ENCODE measurements at regions not wholly inside any gene's neighbourhood (a gene's known extent, or its start where the extent isn't known, plus 50 kb on each side); places are given as distances from the start of the nearest gene placed in this dataset.

- no peak for DNase-seq
These were observed 196.4 kb upstream of the LDB2 start for GRCh38 chr4:17094876-17095210.

DNA sequence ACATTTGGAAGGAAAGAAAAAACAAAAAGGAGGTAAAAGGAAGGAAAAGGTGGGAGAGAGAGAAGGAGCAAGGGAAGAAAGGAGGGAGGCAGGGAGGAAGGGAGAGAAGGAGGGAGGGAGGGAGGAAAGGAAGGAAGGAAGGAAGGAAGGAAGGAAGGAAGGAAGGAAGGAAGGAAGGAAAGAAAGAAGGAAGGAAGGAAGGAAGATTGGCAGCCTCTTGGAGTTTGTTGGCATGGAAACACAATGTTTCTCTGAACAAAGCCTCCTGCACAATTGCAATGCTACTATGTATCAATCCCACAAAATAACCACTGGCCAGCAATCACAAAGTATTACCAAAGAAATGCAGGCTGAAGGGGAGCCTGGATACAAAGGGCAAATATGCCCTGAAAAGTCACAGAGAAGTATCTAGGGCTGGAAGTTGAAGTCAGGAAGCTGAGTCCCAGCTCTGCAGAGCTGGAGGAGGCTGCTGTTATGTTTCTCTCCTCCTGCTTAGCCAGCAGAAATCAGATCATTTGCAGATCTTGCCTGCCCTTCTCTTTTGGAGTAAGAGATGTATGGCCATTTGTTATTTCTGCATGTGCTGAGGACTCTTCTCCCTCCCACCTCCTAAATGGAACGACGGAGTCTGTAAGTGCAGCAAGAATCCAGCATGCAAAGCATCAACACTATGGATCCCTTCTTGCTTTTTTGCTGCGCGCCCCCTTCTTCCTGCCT lies 195.9 kb upstream of the LDB2 start:
- DNase-seq, result no peak

DNA sequence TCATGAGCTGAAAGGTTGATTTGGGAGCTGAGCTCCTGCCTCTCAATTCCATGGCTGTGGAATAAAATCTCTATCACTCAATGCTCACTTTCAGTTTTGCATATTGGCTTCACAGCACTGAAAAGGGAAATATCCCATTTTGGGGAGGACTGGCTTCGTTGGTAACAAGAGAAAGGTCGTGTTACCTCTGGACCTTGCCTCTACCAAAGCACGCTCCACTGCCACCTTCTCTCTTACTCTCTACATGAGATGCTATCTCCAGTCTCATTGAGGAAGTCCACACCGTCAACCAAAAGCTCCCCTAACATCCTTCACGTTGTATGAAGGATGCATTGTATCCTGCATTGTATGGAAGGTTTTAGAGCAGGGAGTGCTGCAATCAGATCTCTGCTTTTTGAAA lies 195.0 kb upstream of the LDB2 start:
- DNase-seq, result no peak

DNA sequence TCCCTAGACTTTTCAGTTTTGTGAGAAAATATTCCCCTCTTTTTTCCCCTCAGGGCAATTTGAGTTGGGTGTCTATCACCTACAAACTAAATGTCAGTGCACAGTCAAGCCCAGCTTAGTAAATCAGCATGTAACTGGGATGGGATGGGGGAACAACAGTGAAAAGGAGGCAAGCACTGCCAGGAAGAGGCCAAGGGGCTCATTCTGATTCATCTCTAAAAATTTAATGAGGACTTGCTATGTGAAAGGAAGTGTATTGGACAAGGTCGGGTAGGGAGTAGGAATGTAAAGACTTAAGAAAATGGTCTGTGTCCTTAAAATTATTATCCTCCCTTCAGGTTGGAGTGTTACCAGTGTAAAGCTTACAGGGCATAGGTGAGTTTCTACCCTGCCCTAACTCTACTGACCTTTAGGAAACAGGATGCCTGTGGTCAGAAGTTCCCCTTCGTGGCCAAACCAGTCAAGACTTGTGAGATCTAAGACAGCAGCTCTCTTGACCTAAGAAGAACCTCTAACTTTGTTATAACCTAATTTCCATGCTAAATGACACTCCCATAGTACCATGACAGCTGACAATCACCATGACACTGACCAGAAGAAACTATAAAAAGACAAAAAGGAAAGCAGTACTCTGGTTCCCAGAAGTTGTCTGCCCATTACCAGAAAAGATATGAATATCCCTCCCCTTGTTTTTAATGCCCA lies 194.4 kb upstream of the LDB2 start:
- no peak for DNase-seq

DNA sequence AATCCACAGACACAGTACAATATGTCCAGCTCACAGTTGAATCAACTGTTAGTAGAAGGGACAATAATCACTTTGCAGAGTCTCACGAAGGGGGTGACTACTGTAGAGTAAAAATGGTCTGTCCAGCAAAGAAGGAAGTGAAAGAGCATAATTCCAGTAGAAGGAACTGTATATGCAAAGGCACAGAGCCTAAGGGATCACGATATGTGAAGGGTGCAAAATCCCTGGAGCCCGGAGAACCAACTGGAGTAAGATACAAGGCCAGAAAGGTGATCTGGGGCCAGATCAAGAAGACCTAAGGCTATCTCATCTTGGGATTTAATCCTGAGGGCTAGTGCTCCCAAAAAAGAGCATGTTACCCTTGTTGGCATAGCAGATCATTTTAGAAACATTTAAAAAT lies 192.7 kb upstream of the LDB2 start:
- DNase-seq, result no peak

DNA sequence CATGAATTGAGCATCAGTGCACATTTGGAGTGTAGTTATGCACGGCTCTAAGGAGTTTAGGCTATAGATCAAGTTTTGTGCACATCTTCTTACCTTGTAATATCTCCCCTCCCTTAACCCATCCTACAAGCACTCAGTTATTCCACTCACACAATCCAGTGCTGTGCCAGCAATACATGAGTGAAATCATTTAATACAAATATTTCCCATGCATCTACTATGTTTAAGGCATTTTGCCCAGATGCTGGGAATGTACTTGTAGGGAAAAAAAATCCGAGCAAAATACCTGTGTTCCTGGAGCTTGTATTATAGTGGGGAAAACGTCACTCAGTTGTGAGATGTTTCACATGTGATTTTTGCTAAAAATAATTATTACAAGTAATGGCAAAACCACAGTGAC lies 191.6 kb upstream of the LDB2 start:
- no peak for DNase-seq

- DNase-seq, result no peak
These were observed 187.0 kb upstream of the LDB2 start for GRCh38 chr4:17085416-17085815.

- no peak for DNase-seq
These were observed 183.7 kb upstream of the LDB2 start for GRCh38 chr4:17082186-17082585.

- DNase-seq, result no peak
These were observed 182.7 kb upstream of the LDB2 start for GRCh38 chr4:17081179-17081578.

- no peak for DNase-seq
These were observed 178.7 kb upstream of the LDB2 start for GRCh38 chr4:17077105-17077504.

- DNase-seq, result no peak
These were observed 174.0 kb upstream of the LDB2 start for GRCh38 chr4:17072483-17072882.

GRCh38 chr4:17068891-17069290 lies 170.4 kb upstream of the LDB2 start:
- peak; percentile 46 for DNase-seq

GRCh38 chr4:17068392-17068791 lies 169.9 kb upstream of the LDB2 start:
- DNase-seq, result no peak

GRCh38 chr4:17066972-17067371 lies 168.5 kb upstream of the LDB2 start:
- DNase-seq, result peak; percentile 46

GRCh38 chr4:17066236-17066635 lies 167.8 kb upstream of the LDB2 start:
- no peak for DNase-seq

GRCh38 chr4:17065821-17066220 lies 167.4 kb upstream of the LDB2 start:
- DNase-seq, result no peak

DNA sequence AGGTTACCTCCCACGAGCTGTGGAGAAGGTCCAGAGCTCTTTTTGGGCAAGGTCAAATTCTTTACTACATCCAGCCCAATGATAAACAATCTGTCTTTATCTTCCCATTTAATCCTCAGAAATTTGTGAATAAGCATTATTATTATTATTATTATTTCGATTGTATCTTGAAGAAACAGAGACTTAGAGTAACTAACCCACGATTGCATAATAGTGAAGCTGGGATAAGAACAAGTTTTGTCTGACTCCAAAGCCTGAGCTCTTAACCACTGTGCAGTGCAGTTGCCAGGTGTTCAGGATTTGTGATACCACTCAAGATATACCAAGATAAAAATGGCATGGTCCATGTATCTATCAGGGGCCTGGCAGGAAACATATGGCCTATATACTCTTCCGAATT lies 166.5 kb upstream of the LDB2 start:
- DNase-seq, result no peak

DNA sequence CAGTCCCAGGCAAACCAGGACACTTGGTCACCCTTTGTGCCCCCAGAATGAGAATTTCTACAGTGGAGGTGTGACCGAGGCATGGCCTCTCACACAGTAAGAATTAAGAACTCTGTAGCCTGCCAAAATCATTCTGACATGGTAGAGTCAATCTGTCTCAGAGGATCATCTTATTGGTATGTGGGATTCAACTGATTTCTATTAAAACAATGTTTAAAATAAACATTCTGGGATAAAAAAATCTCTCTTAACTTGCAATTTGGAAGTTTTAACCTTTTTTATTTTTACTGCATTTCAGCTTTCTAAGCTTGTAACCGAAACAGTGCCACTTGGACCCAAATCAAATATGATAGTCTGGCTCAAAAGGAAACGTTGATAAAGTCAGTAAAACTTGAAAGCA lies 165.4 kb upstream of the LDB2 start:
- DNase-seq, result no peak

DNA sequence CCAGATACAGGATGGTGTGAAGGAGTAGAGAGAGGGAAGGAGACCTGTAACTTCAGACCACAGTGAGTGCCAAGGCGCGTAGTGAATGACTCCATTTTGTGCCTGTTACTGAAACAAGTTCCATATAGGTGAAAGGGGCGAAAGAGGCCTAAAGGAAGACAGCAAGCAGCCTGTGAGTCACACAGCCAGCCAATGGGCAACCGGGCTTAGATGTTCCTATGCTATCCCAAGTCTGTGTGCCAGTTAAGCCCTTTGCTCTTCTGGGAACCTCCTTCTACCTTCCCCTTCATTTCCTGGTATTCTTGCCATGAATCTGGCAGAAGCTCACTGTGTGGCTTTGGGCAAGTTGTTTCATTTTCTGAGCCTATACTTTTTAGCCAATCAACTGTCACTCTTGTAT lies 161.8 kb upstream of the LDB2 start:
- no peak for DNase-seq

- no peak for DNase-seq
These were observed 160.7 kb upstream of the LDB2 start for GRCh38 chr4:17058916-17059741.

DNA sequence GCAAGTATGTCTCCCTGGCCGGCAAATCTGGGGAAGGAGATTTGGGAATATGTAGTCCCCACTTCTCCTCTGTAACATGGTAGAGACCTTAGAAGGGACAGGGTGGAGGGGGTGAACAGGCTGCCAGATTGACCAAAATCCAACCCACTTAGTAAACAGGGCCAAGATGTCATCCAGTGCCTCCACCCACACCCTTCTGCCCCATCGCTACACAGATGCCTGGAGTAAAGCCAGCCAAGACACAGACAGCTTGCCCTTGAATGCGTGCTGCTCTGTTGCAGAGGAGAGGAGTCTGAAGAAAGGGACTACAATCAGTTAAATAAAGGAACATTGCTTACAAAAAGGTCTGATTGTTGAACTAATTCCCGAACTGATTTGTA lies 160.1 kb upstream of the LDB2 start:
- no peak for DNase-seq

DNA sequence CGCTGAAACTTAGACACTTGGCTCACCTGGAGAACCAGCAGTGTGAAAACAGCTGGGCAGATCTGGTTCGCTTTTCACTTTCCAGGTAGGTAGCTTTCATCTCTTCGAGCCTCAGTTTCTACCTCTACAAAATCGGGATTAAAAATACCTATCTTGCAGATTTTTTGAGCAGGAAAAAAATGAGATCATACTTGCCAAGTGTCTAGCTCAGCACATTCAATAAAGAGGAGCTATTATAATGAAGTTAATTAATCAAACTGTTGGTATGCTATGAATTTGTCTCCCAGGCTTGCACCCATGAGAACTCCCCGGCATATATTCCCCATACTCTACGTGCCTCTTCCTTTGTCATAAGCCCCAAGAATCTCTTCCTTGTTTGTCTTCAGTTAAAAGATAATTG lies 158.6 kb upstream of the LDB2 start:
- no peak for DNase-seq

DNA sequence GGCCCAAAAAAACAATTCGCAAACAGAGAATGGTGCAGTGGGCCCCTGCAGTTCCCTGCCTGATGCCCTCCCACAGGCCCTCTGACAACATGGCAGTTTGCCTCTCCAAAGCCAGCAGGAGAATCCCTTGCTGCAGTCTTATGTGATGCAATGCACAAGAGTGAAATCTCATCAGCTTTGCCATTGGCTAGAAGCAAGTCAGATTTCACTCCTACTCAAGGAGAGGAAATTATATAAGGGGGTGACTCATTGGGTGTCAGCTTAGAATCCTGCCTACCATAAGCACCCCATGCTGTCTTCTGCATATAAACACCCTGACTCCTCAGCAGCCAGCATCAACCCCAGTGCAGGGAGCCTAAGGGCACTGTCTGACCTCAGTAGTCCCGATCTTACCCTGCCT lies 157.3 kb upstream of the LDB2 start:
- DNase-seq, result no peak

GRCh38 chr4:17045866-17046265 lies 147.4 kb upstream of the LDB2 start:
- DNase-seq, result no peak
